Panc1 (cell line): ENCODE measurements at regions not wholly inside any gene's neighbourhood (a gene's known extent, or its start where the extent isn't known, plus 50 kb on each side); places are given as distances from the start of the nearest gene placed in this dataset.

ENCODE experiments used
- ATAC-seq: fragments of 200-7000 bp; cut with Tn5 transposase; 2 replicates; pipeline ENCODE4 v1.9.1; 2020; ENCODE audit warnings: mild to moderate bottlenecking, moderate library complexity
- BruUV-seq: library from RNA; stranded (reverse); fragments of 400-500 nt; replicated peaks from 2 replicates; lab custom pipeline; 2021; lab: Mats Ljungman, UMichigan
- CTCF ChIA-PET: fragments of 300-600 bp; sonication (Branson Sonifier 250); formaldehyde crosslinking; loops from one replicate; lab custom pipeline; 2022; ENCODE audit warnings: antibody characterized with exemption; lab: Charles Lee
- POLR2A ChIA-PET: fragments of 300-600 bp; sonication (Branson Sonifier 250); formaldehyde crosslinking; loops from one replicate; lab custom pipeline; 2022; ENCODE audit warnings: antibody characterized with exemption; lab: Charles Lee
- DNase-seq: peaks from one replicate; pipeline ENCODE4 v3.0.0-alpha.2; 2010; ENCODE audit warnings: low read depth, low spot score
- H3K27ac ChIP-seq: 2 replicates; pipeline ENCODE4 v1.5.1; 2011; ENCODE audit warnings: mild to moderate bottlenecking, low read length, inconsistent platforms
- H3K27me3 ChIP-seq: fragments of 200-500 bp; sonication (Bioruptor generic); 2 replicates; pipeline ENCODE4 v1.6.0; 2014; ENCODE audit warnings: low read length, inconsistent platforms; ENCODE audit not compliant: control insufficient read depth, insufficient read depth
- H3K36me3 ChIP-seq: fragments of 200-500 bp; sonication (Bioruptor generic); 2 replicates; pipeline ENCODE4 v1.5.1; 2014; ENCODE audit warnings: inconsistent platforms, mild to moderate bottlenecking, low read length, moderate library complexity; ENCODE audit not compliant: control insufficient read depth, insufficient read depth
- H3K4me1 ChIP-seq: 2 replicates; pipeline ENCODE4 v1.5.1; 2011; ENCODE audit warnings: inconsistent platforms, mild to moderate bottlenecking, low read length, moderate library complexity; ENCODE audit not compliant: control insufficient read depth, insufficient read depth
- H3K4me3 ChIP-seq, 2 experiments: 2 replicates each; pipeline ENCODE4 v1.5.1; 2011 to 2012; ENCODE audit warnings: low read depth in 2 of 2, low read length in 2 of 2, mild to moderate bottlenecking in 2 of 2, inconsistent platforms in 1 of 2, moderate library complexity in 1 of 2
- H3K9me3 ChIP-seq: fragments of 200-500 bp; sonication (Bioruptor generic); 2 replicates; pipeline ENCODE4 v1.5.1; 2014; ENCODE audit warnings: low read depth, mild to moderate bottlenecking, inconsistent platforms, low read length, moderate library complexity; ENCODE audit not compliant: control insufficient read depth, insufficient read depth
- CTCF ChIP-seq: fragments of 450-650 bp; IDR thresholded peaks from 2 replicates; pipeline ENCODE4 v1.5.1; 2017; ENCODE audit warnings: mild to moderate bottlenecking
- POLR2AphosphoS5 ChIP-seq: IDR thresholded peaks from 2 replicates; pipeline ENCODE4 v1.6.1; 2012; ENCODE audit warnings: mild to moderate bottlenecking, low read depth, low read length, moderate library complexity
- SIN3A ChIP-seq: IDR thresholded peaks from 2 replicates; pipeline ENCODE4 v1.6.1; 2012; ENCODE audit warnings: low read depth, mild to moderate bottlenecking, low read length, moderate library complexity, borderline replicate concordance; ENCODE audit not compliant: insufficient read depth
- TCF7L2 ChIP-seq: IDR thresholded peaks from 2 replicates; pipeline ENCODE4 v1.6.1; 2011; ENCODE audit warnings: mild to moderate bottlenecking, low read depth, low read length, inconsistent platforms
- in situ Hi-C: cut with HindIII; loops from 2 replicates; pipeline ENCODE4 v1.10.0; 2016; ENCODE audit warnings: low sequenced_read_pairs, low pct_unique_long_range_greater_than_20kb
- intact Hi-C: fragments of 100-400 bp; cut with micrococcal nuclease; formaldehyde crosslinking; loops from one replicate; pipeline ENCODE4 v1.10.0; 2022; ENCODE audit not compliant: unreplicated experiment
- TF ChIP-seq, protein P1 (sequence below), 2 experiments: IDR thresholded peaks; 2 replicates each; pipeline ENCODE4 v1.6.1; 2011 to 2012; ENCODE audit warnings: low read depth in 2 of 2, control low read depth in 1 of 2, low read length in 1 of 2, mild to moderate bottlenecking in 1 of 2, moderate library complexity in 1 of 2; ENCODE audit not compliant: insufficient read depth in 1 of 2

- ChIA-PET CTCF (no interaction called here), POLR2A (interaction anchor here (0.5 kb wide), 1 partner anchor 407 kb away, joined by 3 read pairs; no protein-coding TSS in a partner anchor)
- DNase-seq = no peak
- intact Hi-C loops (no loop called here), in situ Hi-C loops (no loop called here)
- Histone ChIP-seq H3K4me3 (no peak overlapping the region), H3K36me3 (no peaks in the 10 kb centered on the region), H3K27me3 (peaks cover 7% of the 10 kb centered on the region; the same call in 1 of the 2 replicates), H3K27ac (no peak overlapping the region), H3K4me1 (no peaks in the 10 kb centered on the region), H3K9me3 (no peaks in the 10 kb centered on the region)
- no peak for TF ChIP-seq TCF7L2
- TF ChIP-seq SIN3A = no peak
- TF ChIP-seq POLR2AphosphoS5 = no peak
- TF ChIP-seq CTCF = no peak
- TF ChIP-seq, protein P1, sequence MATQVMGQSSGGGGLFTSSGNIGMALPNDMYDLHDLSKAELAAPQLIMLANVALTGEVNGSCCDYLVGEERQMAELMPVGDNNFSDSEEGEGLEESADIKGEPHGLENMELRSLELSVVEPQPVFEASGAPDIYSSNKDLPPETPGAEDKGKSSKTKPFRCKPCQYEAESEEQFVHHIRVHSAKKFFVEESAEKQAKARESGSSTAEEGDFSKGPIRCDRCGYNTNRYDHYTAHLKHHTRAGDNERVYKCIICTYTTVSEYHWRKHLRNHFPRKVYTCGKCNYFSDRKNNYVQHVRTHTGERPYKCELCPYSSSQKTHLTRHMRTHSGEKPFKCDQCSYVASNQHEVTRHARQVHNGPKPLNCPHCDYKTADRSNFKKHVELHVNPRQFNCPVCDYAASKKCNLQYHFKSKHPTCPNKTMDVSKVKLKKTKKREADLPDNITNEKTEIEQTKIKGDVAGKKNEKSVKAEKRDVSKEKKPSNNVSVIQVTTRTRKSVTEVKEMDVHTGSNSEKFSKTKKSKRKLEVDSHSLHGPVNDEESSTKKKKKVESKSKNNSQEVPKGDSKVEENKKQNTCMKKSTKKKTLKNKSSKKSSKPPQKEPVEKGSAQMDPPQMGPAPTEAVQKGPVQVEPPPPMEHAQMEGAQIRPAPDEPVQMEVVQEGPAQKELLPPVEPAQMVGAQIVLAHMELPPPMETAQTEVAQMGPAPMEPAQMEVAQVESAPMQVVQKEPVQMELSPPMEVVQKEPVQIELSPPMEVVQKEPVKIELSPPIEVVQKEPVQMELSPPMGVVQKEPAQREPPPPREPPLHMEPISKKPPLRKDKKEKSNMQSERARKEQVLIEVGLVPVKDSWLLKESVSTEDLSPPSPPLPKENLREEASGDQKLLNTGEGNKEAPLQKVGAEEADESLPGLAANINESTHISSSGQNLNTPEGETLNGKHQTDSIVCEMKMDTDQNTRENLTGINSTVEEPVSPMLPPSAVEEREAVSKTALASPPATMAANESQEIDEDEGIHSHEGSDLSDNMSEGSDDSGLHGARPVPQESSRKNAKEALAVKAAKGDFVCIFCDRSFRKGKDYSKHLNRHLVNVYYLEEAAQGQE (IDR thresholded peaks at IDR 0.05; ENCODE audit: insufficient read depth in 1 of 2, low read depth in 2 of 2, low read length in 1 of 2) = no peak
- no TSS peak for BruUV-seq
- no peak for ATAC-seq
These were observed 170.9 kb upstream of the ZNF507 start for GRCh38 chr19:32174386-32175113.

DNA sequence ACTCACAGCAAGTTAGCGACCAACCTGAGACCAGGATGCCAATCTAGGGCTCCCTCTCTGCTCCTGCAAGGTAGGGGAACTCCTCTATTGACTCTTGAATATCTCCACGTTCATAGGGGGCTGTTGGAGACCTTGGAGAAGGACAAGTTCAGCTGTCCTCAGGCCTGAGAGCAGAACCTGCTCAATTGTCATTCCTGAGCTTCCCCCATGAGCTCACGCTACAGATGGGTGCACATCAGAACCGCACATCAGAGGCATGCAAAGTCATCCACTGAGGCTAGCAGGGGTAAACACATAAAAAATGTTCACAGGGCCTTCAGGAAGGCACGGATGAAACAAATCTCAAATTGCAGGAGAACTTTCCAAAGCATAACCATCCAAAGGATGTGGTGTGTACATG lies 168.8 kb upstream of the ZNF507 start:
- DNase-seq = no peak
- in situ Hi-C loops = no loop called here

More for the DNA sequence above, 168.8 kb upstream of the ZNF507 start:
- no peak for TF ChIP-seq CTCF
- TF ChIP-seq TCF7L2 = no peak
- no peak for TF ChIP-seq SIN3A
- TF ChIP-seq, protein P1 (IDR thresholded peaks at IDR 0.05; ENCODE audit: insufficient read depth in 1 of 2, low read depth in 2 of 2, low read length in 1 of 2) = no peak
- no peak for TF ChIP-seq POLR2AphosphoS5
- no peak for ATAC-seq
- no peaks in the 10 kb centered on the region for H3K4me1 ChIP-seq
- no peaks in the 10 kb centered on the region for H3K36me3 ChIP-seq
- CTCF ChIA-PET = no interaction called here
- BruUV-seq = no TSS peak
- H3K27ac ChIP-seq = no peak overlapping the region
- peaks cover 11% of the 10 kb centered on the region for H3K27me3 ChIP-seq
- intact Hi-C loops = no loop called here
- no peak overlapping the region for H3K4me3 ChIP-seq
- POLR2A ChIA-PET = interaction anchor here (0.6 kb wide), 1 partner anchor 50 kb away, joined by 10 read pairs; no protein-coding TSS in a partner anchor
- H3K9me3 ChIP-seq = no peaks in the 10 kb centered on the region
